HEK293 (cell line): ENCODE measurements at regions not wholly inside any gene's neighbourhood (a gene's known extent, or its start where the extent isn't known, plus 50 kb on each side); places are given as distances from the start of the nearest gene placed in this dataset.
A peak's percentile ranks its signal among the peaks of the same experiment; 100 is the strongest.

Experiments
- CTCF ChIA-PET: fragments of 350-600 bp; formaldehyde crosslinking; extraction: SDS; loops from one replicate; lab custom pipeline; 2021; ENCODE audit warnings: antibody characterized with exemption; lab: Yijun Ruan, JAX
- POLR2A ChIA-PET: fragments of 300-600 bp; formaldehyde crosslinking; extraction: SDS; loops from one replicate; lab custom pipeline; 2020; ENCODE audit warnings: antibody characterized with exemption, inconsistent platforms; lab: Yijun Ruan, JAX
- H3K27ac ChIP-seq: fragments of 200-500 bp; sonication (Bioruptor generic); 2 replicates; pipeline ENCODE4 v1.5.1; 2014; ENCODE audit warnings: low read depth, low read length, control low read depth, inconsistent platforms; ENCODE audit errors: extremely low read depth
- H3K36me3 ChIP-seq, 2 experiments: fragments of 200-500 bp in 1 of 2; sonication (Bioruptor generic) in 1 of 2; 1 replicate in 1 of 2; 2 replicates in 1 of 2; pipeline ENCODE4 v1.5.1; 2014 to 2017; ENCODE audit warnings: inconsistent platforms in 2 of 2, low read length in 2 of 2; ENCODE audit not compliant: control insufficient read depth in 2 of 2, insufficient read depth in 1 of 2
- H3K4me1 ChIP-seq: fragments of 200-500 bp; sonication (Bioruptor generic); 2 replicates; pipeline ENCODE4 v1.5.1; 2014; ENCODE audit warnings: mild to moderate bottlenecking, low read length, inconsistent platforms; ENCODE audit not compliant: control insufficient read depth, insufficient read depth
- H3K4me3 ChIP-seq: 2 replicates; pipeline ENCODE4 v1.5.1; 2011; ENCODE audit warnings: low read depth, mild to moderate bottlenecking, control low read depth, low read length, moderate library complexity
- H3K9me3 ChIP-seq: fragments of 200-500 bp; sonication (Bioruptor generic); 2 replicates; pipeline ENCODE4 v1.5.1; 2014; ENCODE audit warnings: low read depth, low read length, inconsistent platforms; ENCODE audit not compliant: control insufficient read depth, insufficient read depth
- GLI4 ChIP-seq: fragments of 450-650 bp; formaldehyde crosslinking; IDR thresholded peaks from 2 replicates; pipeline ENCODE4 v1.5.1; 2016; ENCODE audit warnings: missing biosample characterization, missing genetic modification characterization
- SETDB1 ChIP-seq: IDR thresholded peaks from one replicate; pipeline ENCODE4 v1.6.1; 2017; ENCODE audit warnings: mild to moderate bottlenecking, low read length, moderate library complexity, mixed read lengths; ENCODE audit not compliant: insufficient read length
- ZNF140 ChIP-seq: fragments of 450-650 bp; formaldehyde crosslinking; IDR thresholded peaks from 2 replicates; pipeline ENCODE4 v1.5.1; 2016; ENCODE audit warnings: missing biosample characterization, missing genetic modification characterization
- ZNF146 ChIP-seq: fragments of 450-650 bp; formaldehyde crosslinking; IDR thresholded peaks from 2 replicates; pipeline ENCODE4 v1.5.1; 2016; ENCODE audit warnings: missing biosample characterization, missing genetic modification characterization
- ZNF2 ChIP-seq: fragments of 450-650 bp; formaldehyde crosslinking; IDR thresholded peaks from 2 replicates; pipeline ENCODE4 v1.5.1; 2016; ENCODE audit warnings: missing biosample characterization, missing genetic modification characterization
- ZNF23 ChIP-seq: fragments of 450-650 bp; formaldehyde crosslinking; IDR thresholded peaks from 2 replicates; pipeline ENCODE4 v1.5.1; 2016; ENCODE audit warnings: missing biosample characterization, missing genetic modification characterization, borderline replicate concordance
- ZNF266 ChIP-seq: fragments of 450-650 bp; formaldehyde crosslinking; IDR thresholded peaks from 2 replicates; pipeline ENCODE4 v1.5.1; 2016; ENCODE audit warnings: missing biosample characterization, missing genetic modification characterization, low read depth
- ZNF654 ChIP-seq: fragments of 450-650 bp; formaldehyde crosslinking; IDR thresholded peaks from 2 replicates; pipeline ENCODE4 v1.5.1; 2016; ENCODE audit warnings: low read depth, missing biosample characterization, missing genetic modification characterization
- ZNF747 ChIP-seq: fragments of 450-650 bp; formaldehyde crosslinking; IDR thresholded peaks from 2 replicates; pipeline ENCODE4 v1.5.1; 2016; ENCODE audit warnings: missing biosample characterization, missing genetic modification characterization
- TF ChIP-seq, protein P1 (sequence below): fragments of 450-650 bp; formaldehyde crosslinking; IDR thresholded peaks from 2 replicates; pipeline ENCODE4 v1.5.1; 2016; ENCODE audit warnings: missing biosample characterization, missing genetic modification characterization
- TF ChIP-seq, protein P2 (sequence below): fragments of 450-650 bp; formaldehyde crosslinking; IDR thresholded peaks from 2 replicates; pipeline ENCODE4 v1.5.1; 2016; ENCODE audit warnings: missing biosample characterization, missing genetic modification characterization, low read depth
- TF ChIP-seq, protein P3 (sequence below): fragments of 450-650 bp; formaldehyde crosslinking; IDR thresholded peaks from 2 replicates; pipeline ENCODE4 v1.5.1; 2017; ENCODE audit warnings: missing biosample characterization, missing genetic modification characterization
- TF ChIP-seq, protein P4 (sequence below): fragments of 450-650 bp; formaldehyde crosslinking; IDR thresholded peaks from 2 replicates; pipeline ENCODE4 v1.5.1; 2017; ENCODE audit warnings: missing biosample characterization, missing genetic modification characterization
- TF ChIP-seq, protein P5 (sequence below): fragments of 450-650 bp; formaldehyde crosslinking; IDR thresholded peaks from 2 replicates; pipeline ENCODE4 v1.5.1; 2016; ENCODE audit warnings: missing biosample characterization, missing genetic modification characterization

DNA sequence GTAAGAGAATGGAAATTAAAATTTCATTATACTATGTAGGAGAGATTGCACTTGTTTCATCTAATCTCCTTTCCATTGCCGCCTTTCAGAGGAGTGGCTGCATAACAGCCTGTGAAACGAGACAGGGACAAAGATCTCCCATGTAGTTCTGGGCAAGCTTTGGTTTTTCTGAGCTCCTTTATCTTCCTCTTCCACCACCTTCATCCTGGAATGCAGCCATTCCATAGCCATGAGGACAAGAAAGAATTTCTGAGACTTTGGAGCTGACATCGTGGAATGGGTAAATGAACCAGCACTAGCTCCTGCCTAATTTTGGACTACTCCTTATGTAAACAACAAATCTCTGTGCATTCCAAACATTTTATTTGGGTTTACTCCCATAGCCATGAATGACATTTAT lies 1587.3 kb upstream of the TENM3 start (continued):
- TF ChIP-seq, protein P1, sequence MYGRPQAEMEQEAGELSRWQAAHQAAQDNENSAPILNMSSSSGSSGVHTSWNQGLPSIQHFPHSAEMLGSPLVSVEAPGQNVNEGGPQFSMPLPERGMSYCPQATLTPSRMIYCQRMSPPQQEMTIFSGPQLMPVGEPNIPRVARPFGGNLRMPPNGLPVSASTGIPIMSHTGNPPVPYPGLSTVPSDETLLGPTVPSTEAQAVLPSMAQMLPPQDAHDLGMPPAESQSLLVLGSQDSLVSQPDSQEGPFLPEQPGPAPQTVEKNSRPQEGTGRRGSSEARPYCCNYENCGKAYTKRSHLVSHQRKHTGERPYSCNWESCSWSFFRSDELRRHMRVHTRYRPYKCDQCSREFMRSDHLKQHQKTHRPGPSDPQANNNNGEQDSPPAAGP (tag by site-specific recombination), result no peak
- TF ChIP-seq, all 188 proteins: peak for 0

DNA sequence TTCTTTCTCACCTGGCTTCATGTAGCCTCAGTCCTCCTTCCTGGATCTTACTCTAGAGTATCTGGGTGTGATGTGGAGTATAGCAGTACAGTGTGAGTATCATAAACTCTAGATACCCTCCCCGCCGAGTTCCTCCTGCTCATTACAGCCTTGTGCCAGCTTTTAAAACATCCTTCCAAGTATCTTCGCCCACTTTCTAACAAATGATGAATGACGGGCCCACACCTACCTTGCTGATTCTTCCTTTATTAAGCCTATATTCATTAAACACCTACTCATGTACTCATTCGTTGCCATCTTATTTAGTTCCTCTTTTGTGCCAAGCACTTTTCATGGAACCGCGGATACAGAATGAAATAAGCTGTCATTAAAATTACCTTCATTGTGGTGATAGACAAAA lies 1585.3 kb upstream of the TENM3 start:
- Histone ChIP-seq H3K4me1 (peaks cover 3% of the 10 kb centered on the region; the same call in 1 of the 2 replicates), H3K4me3 (no peak overlapping the region), H3K9me3 (no peaks in the 10 kb centered on the region), H3K36me3 (no peaks in the 10 kb centered on the region), H3K27ac (no peak overlapping the region)
- ChIA-PET POLR2A (no interaction called here), CTCF (no interaction called here)
- no peak for TF ChIP-seq GLI4 (tag by site-specific recombination)
- no peak for TF ChIP-seq ZNF266 (tag by site-specific recombination)
- TF ChIP-seq ZNF747, result no peak
- TF ChIP-seq ZNF23 (tag by site-specific recombination), result no peak
- TF ChIP-seq, protein P2, sequence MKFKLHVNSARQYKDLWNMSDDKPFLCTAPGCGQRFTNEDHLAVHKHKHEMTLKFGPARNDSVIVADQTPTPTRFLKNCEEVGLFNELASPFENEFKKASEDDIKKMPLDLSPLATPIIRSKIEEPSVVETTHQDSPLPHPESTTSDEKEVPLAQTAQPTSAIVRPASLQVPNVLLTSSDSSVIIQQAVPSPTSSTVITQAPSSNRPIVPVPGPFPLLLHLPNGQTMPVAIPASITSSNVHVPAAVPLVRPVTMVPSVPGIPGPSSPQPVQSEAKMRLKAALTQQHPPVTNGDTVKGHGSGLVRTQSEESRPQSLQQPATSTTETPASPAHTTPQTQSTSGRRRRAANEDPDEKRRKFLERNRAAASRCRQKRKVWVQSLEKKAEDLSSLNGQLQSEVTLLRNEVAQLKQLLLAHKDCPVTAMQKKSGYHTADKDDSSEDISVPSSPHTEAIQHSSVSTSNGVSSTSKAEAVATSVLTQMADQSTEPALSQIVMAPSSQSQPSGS (tag by site-specific recombination), result no peak
- TF ChIP-seq ZNF146, result no peak
- TF ChIP-seq, protein P3, sequence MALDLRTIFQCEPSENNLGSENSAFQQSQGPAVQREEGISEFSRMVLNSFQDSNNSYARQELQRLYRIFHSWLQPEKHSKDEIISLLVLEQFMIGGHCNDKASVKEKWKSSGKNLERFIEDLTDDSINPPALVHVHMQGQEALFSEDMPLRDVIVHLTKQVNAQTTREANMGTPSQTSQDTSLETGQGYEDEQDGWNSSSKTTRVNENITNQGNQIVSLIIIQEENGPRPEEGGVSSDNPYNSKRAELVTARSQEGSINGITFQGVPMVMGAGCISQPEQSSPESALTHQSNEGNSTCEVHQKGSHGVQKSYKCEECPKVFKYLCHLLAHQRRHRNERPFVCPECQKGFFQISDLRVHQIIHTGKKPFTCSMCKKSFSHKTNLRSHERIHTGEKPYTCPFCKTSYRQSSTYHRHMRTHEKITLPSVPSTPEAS, result no peak
- TF ChIP-seq, protein P4, sequence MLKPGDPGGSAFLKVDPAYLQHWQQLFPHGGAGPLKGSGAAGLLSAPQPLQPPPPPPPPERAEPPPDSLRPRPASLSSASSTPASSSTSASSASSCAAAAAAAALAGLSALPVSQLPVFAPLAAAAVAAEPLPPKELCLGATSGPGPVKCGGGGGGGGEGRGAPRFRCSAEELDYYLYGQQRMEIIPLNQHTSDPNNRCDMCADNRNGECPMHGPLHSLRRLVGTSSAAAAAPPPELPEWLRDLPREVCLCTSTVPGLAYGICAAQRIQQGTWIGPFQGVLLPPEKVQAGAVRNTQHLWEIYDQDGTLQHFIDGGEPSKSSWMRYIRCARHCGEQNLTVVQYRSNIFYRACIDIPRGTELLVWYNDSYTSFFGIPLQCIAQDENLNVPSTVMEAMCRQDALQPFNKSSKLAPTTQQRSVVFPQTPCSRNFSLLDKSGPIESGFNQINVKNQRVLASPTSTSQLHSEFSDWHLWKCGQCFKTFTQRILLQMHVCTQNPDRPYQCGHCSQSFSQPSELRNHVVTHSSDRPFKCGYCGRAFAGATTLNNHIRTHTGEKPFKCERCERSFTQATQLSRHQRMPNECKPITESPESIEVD (tag by site-specific recombination), result no peak
- no peak for TF ChIP-seq SETDB1

DNA sequence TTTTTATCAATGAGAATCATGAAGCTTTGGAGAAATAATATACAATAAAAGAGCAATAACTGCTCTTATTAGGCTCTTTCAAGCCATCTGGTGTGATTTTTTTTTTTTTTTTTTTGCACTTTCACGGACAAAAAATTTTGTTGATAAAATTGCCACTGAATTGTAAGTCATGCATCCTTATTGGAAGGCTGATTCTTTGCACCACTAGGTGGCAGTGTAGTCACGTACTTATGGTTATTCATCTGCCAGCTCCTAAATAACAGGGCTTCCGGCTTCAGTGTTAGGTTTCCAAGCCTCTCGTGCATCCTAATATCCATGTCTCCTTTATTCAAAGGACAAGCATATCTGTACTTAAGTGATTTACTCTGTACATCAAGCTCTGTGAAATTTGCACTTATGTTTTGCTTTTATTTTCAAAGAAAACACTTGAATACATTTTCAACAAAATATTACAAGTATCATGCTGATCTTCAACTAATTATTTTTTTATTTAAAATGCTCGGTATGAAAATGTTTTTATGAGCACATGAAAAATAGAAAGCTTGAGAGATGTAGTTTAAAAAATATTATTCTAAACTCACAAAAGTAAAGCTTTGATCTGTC lies 1578.3 kb upstream of the TENM3 start:
- H3K9me3 ChIP-seq, result no peaks in the 10 kb centered on the region
- ChIA-PET POLR2A (interaction anchor here (0.7 kb wide), 1 partner anchor 9 kb away, joined by 7 read pairs; no protein-coding TSS in a partner anchor), CTCF (interaction anchor here (0.5 to 3.1 kb wide), 33 partner anchors 9 to 1410 kb away, joined by 3 to 21 read pairs (median 3); no protein-coding TSS in a partner anchor)
- H3K36me3 ChIP-seq, result no peaks in the 10 kb centered on the region
- no peaks in the 10 kb centered on the region for H3K4me1 ChIP-seq
- H3K4me3 ChIP-seq, result no peak overlapping the region
- TF ChIP-seq ZNF654 (tag by site-specific recombination) (peak; percentile 62), ZNF2 (tag by site-specific recombination) (0 out of 2 replicates have a peak, but pooled peaks have one; percentile 37), ZNF140 (tag by site-specific recombination) (no peak)
- TF ChIP-seq, protein P5, sequence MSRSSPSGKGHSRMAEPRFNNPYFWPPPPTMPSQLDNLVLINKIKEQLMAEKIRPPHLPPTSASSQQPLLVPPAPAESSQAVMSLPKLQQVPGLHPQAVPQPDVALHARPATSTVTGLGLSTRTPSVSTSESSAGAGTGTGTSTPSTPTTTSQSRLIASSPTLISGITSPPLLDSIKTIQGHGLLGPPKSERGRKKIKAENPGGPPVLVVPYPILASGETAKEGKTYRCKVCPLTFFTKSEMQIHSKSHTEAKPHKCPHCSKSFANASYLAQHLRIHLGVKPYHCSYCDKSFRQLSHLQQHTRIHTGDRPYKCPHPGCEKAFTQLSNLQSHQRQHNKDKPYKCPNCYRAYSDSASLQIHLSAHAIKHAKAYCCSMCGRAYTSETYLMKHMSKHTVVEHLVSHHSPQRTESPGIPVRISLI (tag by site-specific recombination), result peak; percentile 66; the same call in 1 of the 2 replicates
- H3K27ac ChIP-seq, result no peak overlapping the region
